Lower leg skin (tissue), 3 donors: ENCODE measurements at regions not wholly inside any gene's neighbourhood (a gene's known extent, or its start where the extent isn't known, plus 50 kb on each side); places are given as distances from the start of the nearest gene placed in this dataset.

Source experiments
- CTCF ChIP-seq, 3 donors: fragments of 450-650 bp; IDR thresholded peaks; one replicate each; pipeline ENCODE4 v1.5.1; 2016; ENCODE audit warnings: antibody characterized with exemption in 3 of 3, mild to moderate bottlenecking in 3 of 3, moderate library complexity in 2 of 3
- POLR2A ChIP-seq, 2 donors: fragments of 450-650 bp; IDR thresholded peaks; one replicate each; pipeline ENCODE4 v1.6.1; 2016 to 2017; ENCODE audit warnings: antibody characterized with exemption in 2 of 2, mild to moderate bottlenecking in 1 of 2, moderate library complexity in 1 of 2

DNA sequence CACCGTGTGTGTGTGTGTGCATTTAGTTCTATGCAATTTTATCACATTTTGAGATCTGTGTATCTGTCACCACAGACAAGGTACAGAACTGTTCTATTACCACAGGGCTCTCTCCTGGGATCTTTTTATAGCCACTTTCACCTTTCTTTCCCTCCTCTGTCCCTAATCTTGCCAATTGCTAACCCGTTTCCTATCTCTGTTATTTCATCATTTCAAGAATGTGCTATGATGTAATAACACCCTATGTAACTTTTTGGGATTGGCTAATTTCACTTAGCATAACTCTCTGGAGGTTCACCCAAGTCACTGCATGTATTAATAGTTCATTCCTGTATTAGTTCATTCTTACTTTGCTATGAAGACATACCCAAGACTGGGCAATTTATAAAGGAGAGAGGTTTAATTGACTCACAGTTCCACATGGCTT is 657.7 kb downstream of the QKI start:
- TF ChIP-seq CTCF (IDR thresholded peaks at IDR 0.05) (no peak), POLR2A (IDR thresholded peaks at IDR 0.05) (no peak)
